Choroid plexus epithelial cell (primary cell): ENCODE measurements at regions not wholly inside any gene's neighbourhood (a gene's known extent, or its start where the extent isn't known, plus 50 kb on each side); places are given as distances from the start of the nearest gene placed in this dataset.
"Not testable (repeated sequence)": the region's sequence is repeated elsewhere in the genome, so short reads cannot be mapped to it uniquely, and the experiment has no call there.

ENCODE experiments used
- DNase-seq: peaks from one replicate; pipeline ENCODE4 v3.0.0-alpha.2; 2010; ENCODE audit warnings: low read depth
- H3K4me3 ChIP-seq: 2 replicates; pipeline ENCODE4 v1.5.1; 2011; ENCODE audit warnings: low read depth, mild to moderate bottlenecking, control low read depth, low read length, moderate library complexity
- TF ChIP-seq, protein P1 (sequence below): conservative IDR thresholded peaks from 2 replicates; pipeline ENCODE4 v1.5.1; 2011; ENCODE audit warnings: low read depth, mild to moderate bottlenecking, control low read depth, inconsistent platforms, low read length, moderate library complexity

DNA sequence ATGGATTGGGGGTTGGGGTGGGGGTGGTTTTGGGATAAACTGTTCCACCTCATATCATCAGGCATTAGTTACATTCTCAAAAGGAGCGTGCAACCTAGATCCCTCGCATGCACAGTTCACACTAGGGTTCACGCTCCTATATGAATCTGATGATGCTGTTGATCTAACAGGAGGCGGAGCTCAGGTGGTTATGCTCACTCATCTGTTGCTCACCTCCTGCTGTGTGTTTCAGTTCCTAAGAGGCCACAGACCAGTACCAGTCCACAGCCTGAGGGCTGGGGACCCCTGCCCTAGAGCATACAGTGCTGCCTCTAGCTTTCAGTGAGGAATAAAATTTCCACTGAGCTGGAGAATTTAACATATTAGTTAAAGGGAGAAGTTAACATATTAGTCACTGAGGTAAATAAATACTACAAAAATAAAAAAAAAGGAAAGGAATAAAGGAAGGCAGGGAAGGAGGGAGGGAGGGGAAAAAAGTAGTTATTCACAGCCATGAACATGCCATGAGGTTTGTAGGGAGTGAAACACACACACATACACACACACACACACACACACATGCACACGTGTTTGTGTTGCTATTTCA is 612.7 kb upstream of the TBX3 start:
- TF ChIP-seq, protein P1, sequence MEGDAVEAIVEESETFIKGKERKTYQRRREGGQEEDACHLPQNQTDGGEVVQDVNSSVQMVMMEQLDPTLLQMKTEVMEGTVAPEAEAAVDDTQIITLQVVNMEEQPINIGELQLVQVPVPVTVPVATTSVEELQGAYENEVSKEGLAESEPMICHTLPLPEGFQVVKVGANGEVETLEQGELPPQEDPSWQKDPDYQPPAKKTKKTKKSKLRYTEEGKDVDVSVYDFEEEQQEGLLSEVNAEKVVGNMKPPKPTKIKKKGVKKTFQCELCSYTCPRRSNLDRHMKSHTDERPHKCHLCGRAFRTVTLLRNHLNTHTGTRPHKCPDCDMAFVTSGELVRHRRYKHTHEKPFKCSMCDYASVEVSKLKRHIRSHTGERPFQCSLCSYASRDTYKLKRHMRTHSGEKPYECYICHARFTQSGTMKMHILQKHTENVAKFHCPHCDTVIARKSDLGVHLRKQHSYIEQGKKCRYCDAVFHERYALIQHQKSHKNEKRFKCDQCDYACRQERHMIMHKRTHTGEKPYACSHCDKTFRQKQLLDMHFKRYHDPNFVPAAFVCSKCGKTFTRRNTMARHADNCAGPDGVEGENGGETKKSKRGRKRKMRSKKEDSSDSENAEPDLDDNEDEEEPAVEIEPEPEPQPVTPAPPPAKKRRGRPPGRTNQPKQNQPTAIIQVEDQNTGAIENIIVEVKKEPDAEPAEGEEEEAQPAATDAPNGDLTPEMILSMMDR, result no peak
- H3K4me3 ChIP-seq, result no peak overlapping the region
- DNase-seq, result no peak

DNA sequence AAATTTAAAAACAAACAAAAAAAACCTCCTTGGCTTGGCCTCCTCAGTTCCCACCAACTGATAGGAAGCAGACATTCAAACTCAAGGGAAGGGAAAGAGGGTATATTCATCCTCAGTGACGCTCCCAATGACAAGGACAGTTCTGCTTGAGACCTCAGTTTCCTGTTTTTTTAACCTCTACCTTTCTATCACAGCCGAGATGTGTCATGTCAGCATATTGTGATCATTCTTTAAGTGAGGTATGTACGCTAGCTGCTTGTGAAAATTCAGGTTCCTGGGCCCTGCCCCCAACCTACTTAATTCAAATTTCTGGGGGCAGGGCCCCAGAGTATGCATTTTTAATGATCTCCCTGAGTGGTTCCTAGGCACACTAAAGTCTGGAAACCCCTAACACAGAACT is 611.9 kb upstream of the TBX3 start:
- no peak overlapping the region for H3K4me3 ChIP-seq
- DNase-seq, result no peak
- TF ChIP-seq, protein P1, result no peak

DNA sequence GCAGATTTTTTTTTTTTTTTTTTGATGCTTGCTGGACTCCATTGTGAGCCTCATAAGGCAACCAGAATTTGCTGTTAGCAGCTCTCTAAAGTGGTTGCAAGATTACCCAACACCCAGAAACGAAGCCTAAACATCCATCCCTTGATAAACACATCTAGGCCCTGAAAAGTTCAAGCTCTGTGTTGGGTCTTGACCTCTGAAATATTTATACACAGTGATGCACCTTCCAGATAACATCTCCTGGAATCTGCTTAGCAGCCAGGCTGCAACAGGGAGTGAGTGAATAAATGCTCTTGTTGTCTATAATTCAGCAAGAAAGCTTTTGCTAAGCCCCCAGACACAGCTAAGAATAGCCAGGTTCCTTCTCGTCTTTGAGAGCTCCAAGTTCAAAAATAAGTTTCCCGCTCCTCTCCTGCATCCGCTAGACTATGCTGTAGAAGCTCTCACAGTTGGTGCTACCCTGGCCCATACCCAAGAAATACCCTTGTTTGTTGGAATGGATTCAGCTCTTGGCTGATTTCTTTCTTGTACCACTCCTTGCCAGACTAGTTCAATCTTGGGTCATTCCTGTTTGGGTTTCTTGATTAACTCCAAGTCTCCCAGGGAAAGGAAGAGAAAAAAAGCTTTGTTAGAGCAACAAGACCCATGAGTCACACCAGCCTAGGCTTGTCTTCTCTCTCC is 610.6 kb upstream of the TBX3 start:
- DNase-seq, result peak; percentile 68
- TF ChIP-seq, protein P1, result no peak
- no peak overlapping the region for H3K4me3 ChIP-seq

DNA sequence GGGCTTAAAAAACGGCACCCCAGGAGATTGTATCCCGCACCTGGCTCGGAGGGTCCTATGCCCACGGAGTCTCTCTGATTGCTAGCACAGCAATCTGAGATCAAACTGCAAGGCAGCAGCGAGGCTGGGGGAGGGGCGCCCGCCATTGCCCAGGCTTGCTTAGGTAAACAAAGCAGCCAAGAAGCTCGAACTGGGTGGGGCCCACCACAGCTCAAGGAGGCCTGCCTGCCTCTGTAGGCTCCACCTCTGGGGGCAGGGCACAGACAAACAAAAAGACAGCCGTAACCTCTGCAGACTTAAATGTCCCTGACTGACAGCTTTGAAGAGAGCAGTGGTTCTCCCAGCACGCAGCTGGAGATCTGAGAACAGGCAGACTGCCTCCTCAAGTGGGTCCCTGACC is 601.5 kb upstream of the TBX3 start:
- not testable (repeated sequence) for DNase-seq

DNA sequence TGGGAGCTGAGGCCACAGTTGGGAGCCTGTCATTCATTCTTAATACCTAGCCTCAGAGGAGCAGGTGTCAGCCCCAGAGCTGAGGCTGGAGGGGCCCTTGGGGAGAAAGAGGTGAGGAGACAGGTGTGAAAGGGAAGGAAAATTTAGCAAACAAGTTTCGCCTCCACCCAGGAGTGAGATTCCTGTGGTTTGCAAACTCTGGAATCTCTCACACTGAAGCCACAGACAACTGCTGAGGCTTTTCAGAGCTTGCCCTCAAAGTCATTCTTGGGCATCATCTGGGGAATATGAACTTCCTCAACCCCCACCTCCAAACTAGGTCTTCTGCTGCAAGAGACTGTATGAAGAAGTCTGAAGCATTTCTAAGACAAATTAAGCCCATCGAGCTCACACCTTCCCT is 589.5 kb upstream of the TBX3 start:
- no peak for DNase-seq
- H3K4me3 ChIP-seq, result no peak overlapping the region
- TF ChIP-seq, protein P1, result no peak

More for the DNA sequence above, 601.5 kb upstream of the TBX3 start:
- not testable (repeated sequence) for H3K4me3 ChIP-seq

DNA sequence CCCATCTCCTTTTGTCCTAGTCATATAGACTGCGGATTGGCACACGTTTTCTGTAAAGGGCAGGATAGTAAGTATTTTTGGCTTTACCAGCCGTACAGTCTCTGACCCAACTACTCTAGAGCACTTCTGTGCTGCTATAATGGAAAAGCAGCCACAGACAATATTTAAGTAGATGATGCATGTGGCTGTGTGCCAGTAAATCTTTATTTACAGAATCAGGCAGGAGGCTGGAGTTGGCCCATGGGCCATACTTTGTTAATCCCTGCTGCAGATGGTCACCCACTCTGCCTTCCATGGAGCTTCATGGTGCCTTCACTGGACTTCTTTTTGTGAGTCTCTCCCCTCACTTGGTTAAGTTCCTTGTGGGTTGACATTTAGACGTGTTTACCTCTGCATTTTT is 584.5 kb upstream of the TBX3 start:
- TF ChIP-seq, protein P1, result no peak
- H3K4me3 ChIP-seq, result no peak overlapping the region
- DNase-seq, result no peak

DNA sequence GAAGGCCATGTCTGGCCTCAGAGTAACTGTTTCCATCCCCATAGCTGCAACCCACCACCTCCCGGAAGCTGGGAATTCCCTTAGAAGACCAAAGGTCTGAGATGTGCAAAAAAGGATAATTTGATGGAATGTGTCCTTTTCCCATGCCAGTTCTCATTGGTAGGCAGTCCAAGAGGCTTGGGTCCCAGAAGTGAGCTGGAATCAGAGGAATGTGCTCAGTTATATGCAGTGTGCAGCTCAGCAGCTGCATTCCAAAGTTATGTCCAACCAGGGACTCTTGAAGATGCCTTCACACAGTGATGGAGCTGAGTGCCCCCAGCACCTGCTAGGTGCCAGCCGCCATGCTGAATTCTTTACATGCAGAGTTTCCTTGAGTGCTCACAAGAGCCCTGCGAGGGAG is 583.9 kb upstream of the TBX3 start:
- H3K4me3 ChIP-seq, result no peak overlapping the region
- no peak for DNase-seq
- TF ChIP-seq, protein P1, result no peak
